ENCODE measurements at regions not wholly inside any gene's neighbourhood (a gene's known extent, or its start where the extent isn't known, plus 50 kb on each side); places are given as distances from the start of the nearest gene placed in this dataset.
"Not testable (repeated sequence)": the region's sequence is repeated elsewhere in the genome, so short reads cannot be mapped to it uniquely, and the experiment has no call there.

GRCh38 chr20:47867831-47868230 lies 82.5 kb upstream of the SULF2 start:
- DNase-seq, result no peak

- no peak for DNase-seq
Measured at GRCh38 chr20:47866480-47866879, 81.2 kb upstream of the SULF2 start.

- DNase-seq, result no peak
Measured at GRCh38 chr20:47865912-47866311, 80.6 kb upstream of the SULF2 start.

GRCh38 chr20:47865451-47865850 lies 80.2 kb upstream of the SULF2 start:
- DNase-seq, result no peak

GRCh38 chr20:47863981-47864380 lies 78.7 kb upstream of the SULF2 start:
- no peak for DNase-seq

GRCh38 chr20:47863315-47863965 lies 78.2 kb upstream of the SULF2 start:
- DNase-seq, result no peak

- no peak for DNase-seq
Measured at GRCh38 chr20:47862574-47863240, 77.4 kb upstream of the SULF2 start.

- DNase-seq, result no peak
Measured at GRCh38 chr20:47861116-47861515, 75.8 kb upstream of the SULF2 start.

- no peak for DNase-seq
Measured at GRCh38 chr20:47860049-47860830, 75.0 kb upstream of the SULF2 start.

- DNase-seq, result peak; percentile 8
Measured at GRCh38 chr20:47859278-47859677, 74.0 kb upstream of the SULF2 start.

- peak; percentile 2 for DNase-seq
Measured at GRCh38 chr20:47857569-47858464, 72.5 kb upstream of the SULF2 start.

GRCh38 chr20:47857187-47857568 lies 71.9 kb upstream of the SULF2 start:
- no peak for DNase-seq

- DNase-seq, result no peak
Measured at GRCh38 chr20:47855799-47856198, 70.5 kb upstream of the SULF2 start.

- peak; percentile 37 for DNase-seq
Measured at GRCh38 chr20:47854687-47855212, 69.5 kb upstream of the SULF2 start.

- no peak for DNase-seq
Measured at GRCh38 chr20:47851774-47852173, 66.5 kb upstream of the SULF2 start.

- DNase-seq, result no peak
Measured at GRCh38 chr20:47850146-47850545, 64.9 kb upstream of the SULF2 start.

- no peak for DNase-seq
Measured at GRCh38 chr20:47849596-47849995, 64.3 kb upstream of the SULF2 start.

- DNase-seq, result no peak
Measured at GRCh38 chr20:47849006-47849405, 63.7 kb upstream of the SULF2 start.

- DNase-seq, result not testable (repeated sequence)
Measured at GRCh38 chr20:47848534-47848933, 63.3 kb upstream of the SULF2 start.

GRCh38 chr20:47847884-47848485 lies 62.7 kb upstream of the SULF2 start:
- DNase-seq, result no peak

GRCh38 chr20:47847220-47847619 lies 61.9 kb upstream of the SULF2 start:
- not testable (repeated sequence) for DNase-seq

- DNase-seq, result not testable (repeated sequence)
Measured at GRCh38 chr20:47846651-47847050, 61.4 kb upstream of the SULF2 start.
